HepG2 (cell line): ENCODE measurements at regions not wholly inside any gene's neighbourhood (a gene's known extent, or its start where the extent isn't known, plus 50 kb on each side); places are given as distances from the start of the nearest gene placed in this dataset.

ENCODE experiments used
- ATAD3A ChIP-seq: sonication (generic); formaldehyde crosslinking; IDR thresholded peaks from 2 replicates; pipeline ENCODE4 v1.4.0; 2020; ENCODE audit warnings: missing genetic modification reagents
- KDM5A ChIP-seq: fragments of 200-600 bp; sonication (generic); IDR thresholded peaks from 2 replicates; pipeline ENCODE4 v1.7.0; 2018; ENCODE audit warnings: antibody characterized with exemption, mild to moderate bottlenecking, low read length, borderline replicate concordance
- KLF15 ChIP-seq: sonication (generic); formaldehyde crosslinking; IDR thresholded peaks from 2 replicates; pipeline ENCODE4 v1.8.1; 2023; ENCODE audit warnings: borderline replicate concordance, mild to moderate bottlenecking, inconsistent platforms, missing genetic modification reagents, mixed read lengths
- NFIB ChIP-seq: sonication (generic); formaldehyde crosslinking; IDR thresholded peaks from 2 replicates; pipeline ENCODE4 v1.9.0; 2021; ENCODE audit warnings: missing genetic modification reagents, mild to moderate bottlenecking, borderline replicate concordance
- RARG ChIP-seq: sonication (generic); formaldehyde crosslinking; IDR thresholded peaks from 2 replicates; pipeline ENCODE4 v1.4.0; 2020; ENCODE audit warnings: low read depth, mild to moderate bottlenecking, missing genetic modification reagents
- U2AF2 ChIP-seq: fragments of 200-400 bp; formaldehyde crosslinking; IDR thresholded peaks from 2 replicates; pipeline ENCODE4 v1.6.1; 2017; ENCODE audit warnings: low read depth, mild to moderate bottlenecking, low read length
- ZNF101 ChIP-seq: sonication (generic); formaldehyde crosslinking; IDR thresholded peaks from 2 replicates; pipeline ENCODE4 v1.4.0; 2020; ENCODE audit warnings: mild to moderate bottlenecking, low read depth, missing genetic modification reagents, borderline replicate concordance
- ZNF549 ChIP-seq: sonication (generic); formaldehyde crosslinking; IDR thresholded peaks from 2 replicates; pipeline ENCODE4 v1.5.0; 2020; ENCODE audit warnings: missing genetic modification reagents
- TF ChIP-seq, protein P1 (sequence below): sonication (generic); formaldehyde crosslinking; IDR thresholded peaks from 2 replicates; pipeline ENCODE4 v1.8.1; 2023; ENCODE audit warnings: missing genetic modification reagents, inconsistent platforms, borderline replicate concordance
- TF ChIP-seq, protein P2 (sequence below): sonication (generic); formaldehyde crosslinking; IDR thresholded peaks from 2 replicates; pipeline ENCODE4 v1.4.0; 2020; ENCODE audit warnings: low read depth, mild to moderate bottlenecking, missing genetic modification reagents
- TF ChIP-seq, protein P3 (sequence below): sonication (generic); formaldehyde crosslinking; IDR thresholded peaks from 2 replicates; pipeline ENCODE4 v1.8.1; 2023; ENCODE audit warnings: mild to moderate bottlenecking, missing genetic modification reagents
- TF ChIP-seq, protein P4 (sequence below): sonication (generic); formaldehyde crosslinking; IDR thresholded peaks from 2 replicates; pipeline ENCODE4 v1.4.0; 2020; ENCODE audit warnings: mild to moderate bottlenecking, missing genetic modification reagents, borderline replicate concordance

DNA sequence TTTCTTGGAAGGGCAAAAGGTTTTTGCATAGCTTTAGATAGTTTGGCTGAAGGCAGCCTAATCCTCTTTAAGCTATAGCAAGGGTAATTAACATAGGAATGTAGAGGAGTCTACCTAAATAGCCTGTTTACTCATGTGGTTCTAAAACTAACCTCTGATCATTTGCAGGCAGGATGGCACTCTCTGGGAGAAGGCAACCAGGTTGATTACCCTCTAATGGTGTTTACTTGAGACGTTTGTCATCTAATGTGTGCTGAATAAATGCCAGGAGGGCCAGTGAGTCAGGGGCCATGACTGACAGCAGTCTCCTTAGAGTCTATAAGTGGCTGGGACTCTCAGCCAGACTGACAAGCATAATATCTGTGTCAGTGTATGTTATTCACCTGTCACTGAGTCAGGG, 286.4 kb downstream of the PCNX1 start (continued):
- TF ChIP-seq, protein P1, sequence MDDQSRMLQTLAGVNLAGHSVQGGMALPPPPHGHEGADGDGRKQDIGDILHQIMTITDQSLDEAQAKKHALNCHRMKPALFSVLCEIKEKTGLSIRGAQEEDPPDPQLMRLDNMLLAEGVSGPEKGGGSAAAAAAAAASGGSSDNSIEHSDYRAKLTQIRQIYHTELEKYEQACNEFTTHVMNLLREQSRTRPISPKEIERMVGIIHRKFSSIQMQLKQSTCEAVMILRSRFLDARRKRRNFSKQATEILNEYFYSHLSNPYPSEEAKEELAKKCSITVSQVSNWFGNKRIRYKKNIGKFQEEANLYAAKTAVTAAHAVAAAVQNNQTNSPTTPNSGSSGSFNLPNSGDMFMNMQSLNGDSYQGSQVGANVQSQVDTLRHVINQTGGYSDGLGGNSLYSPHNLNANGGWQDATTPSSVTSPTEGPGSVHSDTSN = no peak
- TF ChIP-seq, protein P2, sequence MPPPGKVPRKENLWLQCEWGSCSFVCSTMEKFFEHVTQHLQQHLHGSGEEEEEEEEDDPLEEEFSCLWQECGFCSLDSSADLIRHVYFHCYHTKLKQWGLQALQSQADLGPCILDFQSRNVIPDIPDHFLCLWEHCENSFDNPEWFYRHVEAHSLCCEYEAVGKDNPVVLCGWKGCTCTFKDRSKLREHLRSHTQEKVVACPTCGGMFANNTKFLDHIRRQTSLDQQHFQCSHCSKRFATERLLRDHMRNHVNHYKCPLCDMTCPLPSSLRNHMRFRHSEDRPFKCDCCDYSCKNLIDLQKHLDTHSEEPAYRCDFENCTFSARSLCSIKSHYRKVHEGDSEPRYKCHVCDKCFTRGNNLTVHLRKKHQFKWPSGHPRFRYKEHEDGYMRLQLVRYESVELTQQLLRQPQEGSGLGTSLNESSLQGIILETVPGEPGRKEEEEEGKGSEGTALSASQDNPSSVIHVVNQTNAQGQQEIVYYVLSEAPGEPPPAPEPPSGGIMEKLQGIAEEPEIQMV (CRISPR knock-in tag) = no peak
- TF ChIP-seq U2AF2 (no peak), NFIB (CRISPR knock-in tag) (no peak), KLF15 (CRISPR knock-in tag) (no peak), RARG (no peak), ATAD3A (CRISPR knock-in tag) (no peak), KDM5A (no peak), ZNF101 (CRISPR knock-in tag) (no peak), ZNF549 (CRISPR knock-in tag) (no peak)
- TF ChIP-seq, protein P3, sequence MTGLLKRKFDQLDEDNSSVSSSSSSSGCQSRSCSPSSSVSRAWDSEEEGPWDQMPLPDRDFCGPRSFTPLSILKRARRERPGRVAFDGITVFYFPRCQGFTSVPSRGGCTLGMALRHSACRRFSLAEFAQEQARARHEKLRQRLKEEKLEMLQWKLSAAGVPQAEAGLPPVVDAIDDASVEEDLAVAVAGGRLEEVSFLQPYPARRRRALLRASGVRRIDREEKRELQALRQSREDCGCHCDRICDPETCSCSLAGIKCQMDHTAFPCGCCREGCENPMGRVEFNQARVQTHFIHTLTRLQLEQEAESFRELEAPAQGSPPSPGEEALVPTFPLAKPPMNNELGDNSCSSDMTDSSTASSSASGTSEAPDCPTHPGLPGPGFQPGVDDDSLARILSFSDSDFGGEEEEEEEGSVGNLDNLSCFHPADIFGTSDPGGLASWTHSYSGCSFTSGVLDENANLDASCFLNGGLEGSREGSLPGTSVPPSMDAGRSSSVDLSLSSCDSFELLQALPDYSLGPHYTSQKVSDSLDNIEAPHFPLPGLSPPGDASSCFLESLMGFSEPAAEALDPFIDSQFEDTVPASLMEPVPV (CRISPR knock-in tag) = no peak
- TF ChIP-seq, protein P4, sequence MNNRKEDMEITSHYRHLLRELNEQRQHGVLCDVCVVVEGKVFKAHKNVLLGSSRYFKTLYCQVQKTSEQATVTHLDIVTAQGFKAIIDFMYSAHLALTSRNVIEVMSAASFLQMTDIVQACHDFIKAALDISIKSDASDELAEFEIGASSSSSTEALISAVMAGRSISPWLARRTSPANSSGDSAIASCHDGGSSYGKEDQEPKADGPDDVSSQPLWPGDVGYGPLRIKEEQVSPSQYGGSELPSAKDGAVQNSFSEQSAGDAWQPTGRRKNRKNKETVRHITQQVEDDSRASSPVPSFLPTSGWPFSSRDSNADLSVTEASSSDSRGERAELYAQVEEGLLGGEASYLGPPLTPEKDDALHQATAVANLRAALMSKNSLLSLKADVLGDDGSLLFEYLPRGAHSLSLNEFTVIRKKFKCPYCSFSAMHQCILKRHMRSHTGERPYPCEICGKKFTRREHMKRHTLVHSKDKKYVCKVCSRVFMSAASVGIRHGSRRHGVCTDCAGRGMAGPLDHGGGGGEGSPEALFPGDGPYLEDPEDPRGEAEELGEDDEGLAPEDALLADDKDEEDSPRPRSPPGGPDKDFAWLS (CRISPR knock-in tag) = no peak
